GM21825 (cell line): ENCODE measurements at regions not wholly inside any gene's neighbourhood (a gene's known extent, or its start where the extent isn't known, plus 50 kb on each side); places are given as distances from the start of the nearest gene placed in this dataset.
"Not testable (repeated sequence)": the region's sequence is repeated elsewhere in the genome, so short reads cannot be mapped to it uniquely, and the experiment has no call there.

ENCODE experiments used
- ATAC-seq: cut with Tn5 transposase; IDR thresholded peaks from one replicate; pipeline ENCODE4 v1.9.1; 2021; ENCODE audit warnings: mild to moderate bottlenecking, moderate library complexity; ENCODE audit not compliant: unreplicated experiment

- ATAC-seq, result no peak
These were observed 335.0 kb downstream of the CCER1 start for GRCh38 chr12:90619943-90620342.

GRCh38 chr12:90618586-90618985, 336.4 kb downstream of the CCER1 start:
- no peak for ATAC-seq

GRCh38 chr12:90611891-90612290, 343.1 kb downstream of the CCER1 start:
- ATAC-seq, result no peak

GRCh38 chr12:90611048-90611447, 343.9 kb downstream of the CCER1 start:
- ATAC-seq, result no peak

- no peak for ATAC-seq
These were observed 361.2 kb downstream of the CCER1 start for GRCh38 chr12:90593596-90594295.

GRCh38 chr12:90589956-90590355, 365.0 kb downstream of the CCER1 start:
- no peak for ATAC-seq

- ATAC-seq, result no peak
These were observed 369.2 kb downstream of the CCER1 start for GRCh38 chr12:90585640-90586304.

- no peak for ATAC-seq
These were observed 378.3 kb downstream of the CCER1 start for GRCh38 chr12:90576707-90577106.

- ATAC-seq, result no peak
These were observed 379.0 kb downstream of the CCER1 start for GRCh38 chr12:90575995-90576394.

- ATAC-seq, result no peak
These were observed 380.3 kb downstream of the CCER1 start for GRCh38 chr12:90574676-90575075.

GRCh38 chr12:90572778-90573177, 382.2 kb downstream of the CCER1 start:
- no peak for ATAC-seq

GRCh38 chr12:90569685-90570084, 385.3 kb downstream of the CCER1 start:
- no peak for ATAC-seq

- no peak for ATAC-seq
These were observed 392.3 kb downstream of the CCER1 start for GRCh38 chr12:90562671-90563070.

GRCh38 chr12:90548595-90548994, 406.4 kb downstream of the CCER1 start:
- ATAC-seq, result no peak

GRCh38 chr12:90546511-90546910, 408.5 kb downstream of the CCER1 start:
- ATAC-seq, result no peak

- no peak for ATAC-seq
These were observed 411.1 kb downstream of the CCER1 start for GRCh38 chr12:90543841-90544240.

- ATAC-seq, result no peak
These were observed 411.6 kb downstream of the CCER1 start for GRCh38 chr12:90543374-90543773.

GRCh38 chr12:90542852-90543251, 412.1 kb downstream of the CCER1 start:
- ATAC-seq, result not testable (repeated sequence)

- not testable (repeated sequence) for ATAC-seq
These were observed 421.1 kb downstream of the CCER1 start for GRCh38 chr12:90533828-90534227.

- no peak for ATAC-seq
These were observed 434.8 kb downstream of the CCER1 start for GRCh38 chr12:90520002-90520734.

- no peak for ATAC-seq
These were observed 435.7 kb downstream of the CCER1 start for GRCh38 chr12:90519285-90519684.
